GM18951 (cell line): ENCODE measurements at regions not wholly inside any gene's neighbourhood (a gene's known extent, or its start where the extent isn't known, plus 50 kb on each side); places are given as distances from the start of the nearest gene placed in this dataset.

Experiments
- POLR2A ChIP-seq: IDR thresholded peaks from 4 replicates; pipeline ENCODE4 v1.6.1; 2011; ENCODE audit warnings: mild to moderate bottlenecking; ENCODE audit not compliant: insufficient read length, insufficient read depth; ENCODE audit errors: extremely low read depth
- in situ Hi-C: fragments of 300-500 bp; cut with MboI; formaldehyde crosslinking; loops from one replicate; pipeline ENCODE4 v1.12.0; 2022; ENCODE audit warnings: low sequenced_read_pairs, mixed read lengths, inconsistent platforms; ENCODE audit not compliant: unreplicated experiment

- TF ChIP-seq POLR2A = no peak
- in situ Hi-C loops = no loop called here
Measured at GRCh38 chr18:45559258-45559657, 56.0 kb upstream of the SLC14A2 start.

GRCh38 chr18:45560870-45561269, 54.4 kb upstream of the SLC14A2 start:
- no peak for TF ChIP-seq POLR2A
- in situ Hi-C loops = no loop called here

GRCh38 chr18:45562567-45563479, 52.5 kb upstream of the SLC14A2 start:
- no peak for TF ChIP-seq POLR2A
- in situ Hi-C loops = no loop called here

GRCh38 chr18:45565280-45565970, 49.9 kb upstream of the SLC14A2 start:
- in situ Hi-C loops = no loop called here
- no peak for TF ChIP-seq POLR2A
